GM12878 (cell line): ENCODE measurements at regions not wholly inside any gene's neighbourhood (a gene's known extent, or its start where the extent isn't known, plus 50 kb on each side); places are given as distances from the start of the nearest gene placed in this dataset.

ENCODE experiments used
- ATAC-seq: fragments of 200-7000 bp; cut with Tn5 transposase; 3 replicates; pipeline ENCODE4 v1.9.1; 2020; ENCODE audit warnings: mild to moderate bottlenecking, moderate library complexity
- BruUV-seq: library from RNA; stranded (reverse); fragments of 400-500 nt; replicated peaks from 2 replicates; lab custom pipeline; 2021; lab: Mats Ljungman, UMichigan
- CTCF ChIA-PET: fragments of 300-600 bp; sonication (Branson Sonifier 250); formaldehyde crosslinking; extraction: SDS; loops from one replicate; lab custom pipeline; 2021; ENCODE audit warnings: inconsistent platforms; lab: Yijun Ruan, JAX
- POLR2A ChIA-PET: fragments of 350-600 bp; formaldehyde crosslinking; extraction: SDS; loops from one replicate; lab custom pipeline; 2021; ENCODE audit warnings: inconsistent platforms; lab: Charles Lee
- RAD21 ChIA-PET: fragments of 300-600 bp; sonication (Branson Sonifier 250); formaldehyde crosslinking; loops from one replicate; lab custom pipeline; 2023; ENCODE audit warnings: antibody characterized with exemption; ENCODE audit not compliant: unreplicated experiment; lab: Charles Lee
- SMC1A ChIA-PET: fragments of 300-600 bp; sonication (Branson Sonifier 250); formaldehyde crosslinking; loops from one replicate; lab custom pipeline; 2023; ENCODE audit not compliant: unreplicated experiment, uncharacterized antibody; lab: Charles Lee
- DNase-seq: peaks from one replicate; pipeline ENCODE4 v3.0.0-alpha.2; 2011; ENCODE audit warnings: low read depth, low spot score
- FAIRE-seq: peaks from 3 replicates; lab custom pipeline; 2011; peaks lifted over from hg19 to GRCh38; lab: Jason Lieb, UNC
- H2AFZ ChIP-seq: 2 replicates; pipeline ENCODE4 v1.6.0; 2011; ENCODE audit warnings: low read depth, low read length, control low read depth; ENCODE audit not compliant: control insufficient read depth
- H3K27ac ChIP-seq: 2 replicates; pipeline ENCODE4 v1.5.1; 2011; ENCODE audit warnings: control low read depth; ENCODE audit not compliant: control insufficient read depth, insufficient read depth
- H3K27me3 ChIP-seq, 2 experiments: replicated peaks in 1 of 2; 2 replicates each; pipeline versions ENCODE4 v1.6.0 to v1.6.1; 2011; ENCODE audit warnings: low read length in 1 of 2; ENCODE audit not compliant: control insufficient read depth in 2 of 2, insufficient read depth in 2 of 2
- H3K36me3 ChIP-seq, 2 experiments: 2 replicates each; pipeline ENCODE4 v1.5.1; 2011; ENCODE audit warnings: low read length in 1 of 2; ENCODE audit not compliant: control insufficient read depth in 2 of 2, insufficient read depth in 2 of 2
- H3K4me1 ChIP-seq: 2 replicates; pipeline ENCODE4 v1.6.1; 2011; ENCODE audit warnings: mild to moderate bottlenecking, low read length, moderate library complexity, mixed read lengths; ENCODE audit not compliant: control insufficient read depth, insufficient read depth
- H3K4me2 ChIP-seq: 2 replicates; pipeline ENCODE4 v1.6.0; 2011; ENCODE audit warnings: control low read depth; ENCODE audit not compliant: control insufficient read depth, insufficient read depth
- H3K4me3 ChIP-seq: fragments of 200-600 bp; sonication (generic); 2 replicates; pipeline ENCODE4 v1.5.1; 2016
- H3K79me2 ChIP-seq: 2 replicates; pipeline ENCODE4 v1.6.0; 2011; ENCODE audit warnings: low read length; ENCODE audit not compliant: control insufficient read depth, insufficient read depth
- H3K9ac ChIP-seq: 2 replicates; pipeline ENCODE4 v1.8.0; 2011; ENCODE audit warnings: low read length, control low read depth, mixed read lengths; ENCODE audit not compliant: control insufficient read depth, insufficient read depth
- H3K9me3 ChIP-seq: replicated peaks from 3 replicates; pipeline ENCODE4 v1.5.1; 2011; ENCODE audit warnings: mild to moderate bottlenecking, low read length; ENCODE audit not compliant: control insufficient read depth, insufficient read depth
- H4K20me1 ChIP-seq: 2 replicates; pipeline ENCODE4 v1.6.0; 2011; ENCODE audit not compliant: control insufficient read depth, insufficient read depth
- ATF2 ChIP-seq: IDR thresholded peaks from 2 replicates; pipeline ENCODE4 v1.6.1; 2012; ENCODE audit warnings: low read length, inconsistent platforms
- BACH1 ChIP-seq: fragments of 450-650 bp; IDR thresholded peaks from 2 replicates; pipeline ENCODE4 v1.6.1; 2017; ENCODE audit warnings: mild to moderate bottlenecking, borderline replicate concordance
- BHLHE40 ChIP-seq, 2 experiments: fragments of 450-650 bp in 1 of 2; IDR thresholded peaks; 2 replicates each; pipeline ENCODE4 v1.6.1; 2011 to 2017; ENCODE audit warnings: low read depth in 2 of 2, borderline replicate concordance in 1 of 2, improper control_type of control experiment in 1 of 2, low read length in 1 of 2, mild to moderate bottlenecking in 1 of 2
- CHD4 ChIP-seq: fragments of 200-600 bp; sonication (generic); IDR thresholded peaks from 2 replicates; pipeline ENCODE4 v1.6.1; 2016; ENCODE audit warnings: mild to moderate bottlenecking
- HSF1 ChIP-seq: fragments of 150-350 bp; IDR thresholded peaks from 2 replicates; pipeline ENCODE4 v1.6.1; 2014; ENCODE audit warnings: mild to moderate bottlenecking, low read depth, low read length
- IKZF1 ChIP-seq: fragments of 450-650 bp; conservative IDR thresholded peaks from 2 replicates; pipeline ENCODE4 v1.6.1; 2017; ENCODE audit warnings: antibody characterized with exemption, mild to moderate bottlenecking
- MXI1 ChIP-seq: fragments of 150-350 bp; IDR thresholded peaks from 2 replicates; pipeline ENCODE4 v1.6.1; 2011; ENCODE audit warnings: low read depth, mild to moderate bottlenecking, inconsistent platforms, low read length, improper control_type of control experiment
- SMARCA5 ChIP-seq: fragments of 450-650 bp; IDR thresholded peaks from 2 replicates; pipeline ENCODE4 v1.6.1; 2017; ENCODE audit warnings: mild to moderate bottlenecking
- TCF12 ChIP-seq: IDR thresholded peaks from 2 replicates; pipeline ENCODE4 v1.6.1; 2011; ENCODE audit warnings: low read depth, mild to moderate bottlenecking, low read length
- YBX1 ChIP-seq: fragments of 450-650 bp; IDR thresholded peaks from 2 replicates; pipeline ENCODE4 v1.6.1; 2016; ENCODE audit warnings: antibody characterized with exemption
- ZBTB4 ChIP-seq: fragments of 450-650 bp; formaldehyde crosslinking; IDR thresholded peaks from 2 replicates; pipeline ENCODE4 v1.4.0; 2022; ENCODE audit warnings: mild to moderate bottlenecking, moderate library complexity
- ZNF622 ChIP-seq: fragments of 450-650 bp; IDR thresholded peaks from 2 replicates; pipeline ENCODE4 v1.6.1; 2017; ENCODE audit warnings: mild to moderate bottlenecking, inconsistent platforms
- WGBS: methylation state at CpG from one replicate; pipeline ENCODE4 v1.1.6; 2016; ENCODE audit warnings: low lambda C conversion rate; ENCODE audit not compliant: insufficient replicate concordance, insufficient coverage; ENCODE audit errors: missing lambda C conversion rate; 5-methylcytosine and 5-hydroxymethylcytosine counted together
- in situ Hi-C: fragments of 300-500 bp; cut with MboI; formaldehyde crosslinking; loops from 9 replicates; pipeline ENCODE4 v1.14.3; 2018; ENCODE audit warnings: mixed read lengths
- intact Hi-C: fragments of 100-400 bp; cut with micrococcal nuclease; formaldehyde crosslinking; loops from one replicate; pipeline ENCODE4 v1.14.2; 2022; ENCODE audit not compliant: unreplicated experiment
- TF ChIP-seq, protein P1 (sequence below): fragments of 450-650 bp; IDR thresholded peaks from 2 replicates; pipeline ENCODE4 v1.6.1; 2017; ENCODE audit warnings: mild to moderate bottlenecking, low read depth, inconsistent platforms; ENCODE audit not compliant: poor library complexity, severe bottlenecking

- TF ChIP-seq, protein P1, sequence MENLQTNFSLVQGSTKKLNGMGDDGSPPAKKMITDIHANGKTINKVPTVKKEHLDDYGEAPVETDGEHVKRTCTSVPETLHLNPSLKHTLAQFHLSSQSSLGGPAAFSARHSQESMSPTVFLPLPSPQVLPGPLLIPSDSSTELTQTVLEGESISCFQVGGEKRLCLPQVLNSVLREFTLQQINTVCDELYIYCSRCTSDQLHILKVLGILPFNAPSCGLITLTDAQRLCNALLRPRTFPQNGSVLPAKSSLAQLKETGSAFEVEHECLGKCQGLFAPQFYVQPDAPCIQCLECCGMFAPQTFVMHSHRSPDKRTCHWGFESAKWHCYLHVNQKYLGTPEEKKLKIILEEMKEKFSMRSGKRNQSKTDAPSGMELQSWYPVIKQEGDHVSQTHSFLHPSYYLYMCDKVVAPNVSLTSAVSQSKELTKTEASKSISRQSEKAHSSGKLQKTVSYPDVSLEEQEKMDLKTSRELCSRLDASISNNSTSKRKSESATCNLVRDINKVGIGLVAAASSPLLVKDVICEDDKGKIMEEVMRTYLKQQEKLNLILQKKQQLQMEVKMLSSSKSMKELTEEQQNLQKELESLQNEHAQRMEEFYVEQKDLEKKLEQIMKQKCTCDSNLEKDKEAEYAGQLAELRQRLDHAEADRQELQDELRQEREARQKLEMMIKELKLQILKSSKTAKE: no peak
- TF ChIP-seq CHD4 (no peak), TCF12 (no peak), HSF1 (no peak), IKZF1 (peak; percentile 11; the same call in 1 of the 2 replicates), ATF2 (no peak), YBX1 (no peak), BACH1 (no peak), SMARCA5 (0 out of 2 replicates have a peak, but pooled peaks have one; percentile 4), ZBTB4 (CRISPR knock-in tag) (no peak), ZNF622 (no peak), BHLHE40 (IDR thresholded peaks at IDR 0.05; ENCODE audit: borderline replicate concordance in 1 of 2, low read depth in 2 of 2, low read length in 1 of 2) (0 out of 4 replicates have a peak, but pooled peaks of 1 of the 2 experiments have one; percentile 2), MXI1 (no peak)
- no peaks in the 10 kb centered on the region for H3K27me3 ChIP-seq
- FAIRE-seq (no peak), ATAC-seq (peak; percentile 25), DNase-seq (no peak)
- ChIA-PET RAD21 (interaction anchor here (1.1 to 2.4 kb wide), 6 partner anchors 8 to 32 kb away, joined by 3 to 12 read pairs (median 6); no protein-coding TSS in a partner anchor), CTCF (interaction anchor here (1.2 to 1.8 kb wide), 2 partner anchors 14 to 22 kb away, joined by 4 to 9 read pairs; no protein-coding TSS in a partner anchor), SMC1A (interaction anchor here (0.6 to 3.2 kb wide), 9 partner anchors 9 to 110 kb away, joined by 3 to 17 read pairs (median 5); no protein-coding TSS in a partner anchor), POLR2A (interaction anchor here (1.1 to 1.8 kb wide), 2 partner anchors 9 to 24 kb away, joined by 3 to 6 read pairs; no protein-coding TSS in a partner anchor)
- no peak overlapping the region for H3K4me3 ChIP-seq
- H3K9ac ChIP-seq: no peak overlapping the region
- BruUV-seq: no TSS peak
- in situ Hi-C loops: no loop called here
- H3K79me2 ChIP-seq: no peaks in the 10 kb centered on the region
- H3K36me3 ChIP-seq: no peaks in the 10 kb centered on the region
- H3K9me3 ChIP-seq: no peaks in the 10 kb centered on the region; the same call in 2 of the 3 replicates
- H3K4me2 ChIP-seq: no peak overlapping the region
- H3K27ac ChIP-seq: no peak overlapping the region
- no peaks in the 10 kb centered on the region for H4K20me1 ChIP-seq
- WGBS: 78% methylated on average over 5 of the region's 5 CpGs
- no peak overlapping the region for H2AFZ ChIP-seq
- intact Hi-C loops: no loop called here
- H3K4me1 ChIP-seq: no peaks in the 10 kb centered on the region
Measured at GRCh38 chr9:107759823-107760166, 270.2 kb upstream of the KLF4 start.
